PFSK-1 (cell line): ENCODE measurements at regions not wholly inside any gene's neighbourhood (a gene's known extent, or its start where the extent isn't known, plus 50 kb on each side); places are given as distances from the start of the nearest gene placed in this dataset.

ENCODE experiments used
- POLR2AphosphoS5 ChIP-seq: IDR thresholded peaks from 2 replicates; pipeline ENCODE4 v1.6.1; 2012; ENCODE audit warnings: low read depth, mild to moderate bottlenecking, control low read depth, low read length, moderate library complexity
- TF ChIP-seq, protein P1 (sequence below), 2 experiments: IDR thresholded peaks; 2 replicates each; pipeline versions ENCODE4 v1.6.1 to v1.8.0; 2011 to 2012; ENCODE audit warnings: low read depth in 2 of 2, low read length in 2 of 2, control low read depth in 1 of 2, inconsistent platforms in 1 of 2, mild to moderate bottlenecking in 1 of 2, moderate library complexity in 1 of 2; ENCODE audit not compliant: insufficient read depth in 1 of 2

DNA sequence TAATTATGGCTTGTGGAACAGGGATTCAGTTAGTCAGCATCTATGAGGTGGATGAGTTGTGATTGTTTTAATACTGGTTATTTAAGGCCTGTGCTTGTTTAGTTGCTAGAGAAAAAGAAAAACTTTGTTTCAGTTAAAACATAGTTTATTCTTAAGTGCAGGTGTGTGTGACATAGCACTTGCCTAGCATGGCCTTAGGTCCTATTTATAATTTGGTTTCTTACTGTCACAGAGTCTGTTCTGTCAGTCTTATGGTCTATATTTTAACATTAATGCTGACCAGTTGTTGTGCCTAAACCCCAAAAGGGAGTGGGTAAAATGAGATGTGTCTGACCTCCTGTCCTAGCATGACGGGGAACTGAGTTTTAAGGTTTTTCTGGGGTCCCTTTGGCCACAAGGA lies 486.3 kb downstream of the ZIC1 start:
- TF ChIP-seq POLR2AphosphoS5: no peak
- TF ChIP-seq, protein P1, sequence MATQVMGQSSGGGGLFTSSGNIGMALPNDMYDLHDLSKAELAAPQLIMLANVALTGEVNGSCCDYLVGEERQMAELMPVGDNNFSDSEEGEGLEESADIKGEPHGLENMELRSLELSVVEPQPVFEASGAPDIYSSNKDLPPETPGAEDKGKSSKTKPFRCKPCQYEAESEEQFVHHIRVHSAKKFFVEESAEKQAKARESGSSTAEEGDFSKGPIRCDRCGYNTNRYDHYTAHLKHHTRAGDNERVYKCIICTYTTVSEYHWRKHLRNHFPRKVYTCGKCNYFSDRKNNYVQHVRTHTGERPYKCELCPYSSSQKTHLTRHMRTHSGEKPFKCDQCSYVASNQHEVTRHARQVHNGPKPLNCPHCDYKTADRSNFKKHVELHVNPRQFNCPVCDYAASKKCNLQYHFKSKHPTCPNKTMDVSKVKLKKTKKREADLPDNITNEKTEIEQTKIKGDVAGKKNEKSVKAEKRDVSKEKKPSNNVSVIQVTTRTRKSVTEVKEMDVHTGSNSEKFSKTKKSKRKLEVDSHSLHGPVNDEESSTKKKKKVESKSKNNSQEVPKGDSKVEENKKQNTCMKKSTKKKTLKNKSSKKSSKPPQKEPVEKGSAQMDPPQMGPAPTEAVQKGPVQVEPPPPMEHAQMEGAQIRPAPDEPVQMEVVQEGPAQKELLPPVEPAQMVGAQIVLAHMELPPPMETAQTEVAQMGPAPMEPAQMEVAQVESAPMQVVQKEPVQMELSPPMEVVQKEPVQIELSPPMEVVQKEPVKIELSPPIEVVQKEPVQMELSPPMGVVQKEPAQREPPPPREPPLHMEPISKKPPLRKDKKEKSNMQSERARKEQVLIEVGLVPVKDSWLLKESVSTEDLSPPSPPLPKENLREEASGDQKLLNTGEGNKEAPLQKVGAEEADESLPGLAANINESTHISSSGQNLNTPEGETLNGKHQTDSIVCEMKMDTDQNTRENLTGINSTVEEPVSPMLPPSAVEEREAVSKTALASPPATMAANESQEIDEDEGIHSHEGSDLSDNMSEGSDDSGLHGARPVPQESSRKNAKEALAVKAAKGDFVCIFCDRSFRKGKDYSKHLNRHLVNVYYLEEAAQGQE (IDR thresholded peaks at IDR 0.05; ENCODE audit: insufficient read depth in 1 of 2, low read depth in 2 of 2, low read length in 2 of 2): no peak
